Activated T-helper 2 cell treated with anti-CD3 and anti-CD28 coated beads, Interferon-gamma antibody, Interleukin-2, Interleukin-4, amounts not matched to agents 10 μg/mL and 5 μg/mL and 100 μg/mL, durations not matched to agents 14 hours and 24 hours and 36 hours (primary cell): ENCODE measurements at regions not wholly inside any gene's neighbourhood (a gene's known extent, or its start where the extent isn't known, plus 50 kb on each side); places are given as distances from the start of the nearest gene placed in this dataset.

Experiments
- DNase-seq: peaks from one replicate; pipeline ENCODE4 v3.0.0; 2021; ENCODE audit warnings: low spot score
- H3K27ac Mint-ChIP-seq: one replicate; pipeline ENCODE4 v1.8.0; 2021; ENCODE audit warnings: mixed read lengths
- H3K27me3 Mint-ChIP-seq: one replicate; pipeline ENCODE4 v1.8.0; 2021; ENCODE audit warnings: low read depth, mixed read lengths
- H3K36me3 Mint-ChIP-seq: one replicate; pipeline ENCODE4 v1.8.0; 2021; ENCODE audit warnings: low read depth, mixed read lengths
- H3K4me1 Mint-ChIP-seq: one replicate; pipeline ENCODE4 v1.8.0; 2021; ENCODE audit warnings: low read depth, mixed read lengths
- H3K4me3 Mint-ChIP-seq: one replicate; pipeline ENCODE4 v1.8.0; 2021; ENCODE audit warnings: low read depth, mild to moderate bottlenecking, moderate library complexity, mixed read lengths
- H3K9me3 Mint-ChIP-seq: one replicate; pipeline ENCODE4 v1.8.0; 2021; ENCODE audit warnings: mixed read lengths
- intact Hi-C: fragments of 100-400 bp; cut with micrococcal nuclease; formaldehyde crosslinking; loops from one replicate; pipeline ENCODE4 v1.15.1; 2023

GRCh38 chr7:84674236-84674913, 479.8 kb upstream of the SEMA3A start:
- intact Hi-C loops = loop anchor here (10.0 kb wide), 1 partner anchor 310 kb away; no protein-coding TSS in a partner anchor
- Mint-ChIP-seq H3K27me3 (no peaks in the 10 kb centered on the region), H3K4me1 (peaks cover 18% of the 10 kb centered on the region), H3K27ac (no peak overlapping the region), H3K9me3 (no peaks in the 10 kb centered on the region), H3K4me3 (no peak overlapping the region), H3K36me3 (no peaks in the 10 kb centered on the region)
- DNase-seq = no peak

- H3K27me3 Mint-ChIP-seq = peaks cover 2% of the 10 kb centered on the region
- H3K9me3 Mint-ChIP-seq = no peaks in the 10 kb centered on the region
- H3K36me3 Mint-ChIP-seq = no peaks in the 10 kb centered on the region
- H3K4me1 Mint-ChIP-seq = peaks cover 5% of the 10 kb centered on the region
- H3K4me3 Mint-ChIP-seq = no peak overlapping the region
- no peak overlapping the region for H3K27ac Mint-ChIP-seq
- intact Hi-C loops = no loop called here
- DNase-seq = no peak
These were observed 474.7 kb upstream of the SEMA3A start for GRCh38 chr7:84669177-84669732.

DNA sequence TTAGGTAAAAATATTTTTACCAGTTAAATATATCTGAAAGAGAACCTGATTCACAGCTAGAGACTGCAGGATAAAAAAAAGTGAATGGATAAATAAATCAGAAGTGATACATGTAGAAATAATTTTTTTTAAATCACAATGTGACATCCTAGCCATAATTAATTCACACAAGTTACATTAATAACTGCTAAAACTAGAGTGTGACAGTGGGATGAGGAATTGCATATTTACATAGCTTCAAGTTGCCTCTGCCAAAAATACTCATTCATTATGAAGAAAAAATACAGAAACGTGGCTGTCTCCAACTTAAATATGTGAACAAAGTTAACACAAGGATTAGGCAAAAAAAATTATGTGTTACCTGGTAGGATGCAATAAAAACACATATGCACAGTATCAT, 473.5 kb upstream of the SEMA3A start:
- Mint-ChIP-seq H3K9me3 (no peaks in the 10 kb centered on the region), H3K27me3 (peaks cover 2% of the 10 kb centered on the region), H3K27ac (no peak overlapping the region), H3K36me3 (no peaks in the 10 kb centered on the region), H3K4me3 (no peak overlapping the region), H3K4me1 (no peaks in the 10 kb centered on the region)
- no peak for DNase-seq
- intact Hi-C loops = no loop called here

- H3K4me1 Mint-ChIP-seq = no peaks in the 10 kb centered on the region
- intact Hi-C loops = no loop called here
- H3K4me3 Mint-ChIP-seq = no peak overlapping the region
- H3K27me3 Mint-ChIP-seq = peaks cover 5% of the 10 kb centered on the region
- no peaks in the 10 kb centered on the region for H3K9me3 Mint-ChIP-seq
- H3K36me3 Mint-ChIP-seq = no peaks in the 10 kb centered on the region
- no peak for DNase-seq
- H3K27ac Mint-ChIP-seq = no peak overlapping the region
These were observed 472.1 kb upstream of the SEMA3A start for GRCh38 chr7:84666651-84667050.

GRCh38 chr7:84665339-84665738, 470.8 kb upstream of the SEMA3A start:
- peaks cover 5% of the 10 kb centered on the region for H3K27me3 Mint-ChIP-seq
- H3K27ac Mint-ChIP-seq = no peak overlapping the region
- no peaks in the 10 kb centered on the region for H3K4me1 Mint-ChIP-seq
- intact Hi-C loops = no loop called here
- no peak overlapping the region for H3K4me3 Mint-ChIP-seq
- no peaks in the 10 kb centered on the region for H3K9me3 Mint-ChIP-seq
- no peak for DNase-seq
- H3K36me3 Mint-ChIP-seq = no peaks in the 10 kb centered on the region

DNA sequence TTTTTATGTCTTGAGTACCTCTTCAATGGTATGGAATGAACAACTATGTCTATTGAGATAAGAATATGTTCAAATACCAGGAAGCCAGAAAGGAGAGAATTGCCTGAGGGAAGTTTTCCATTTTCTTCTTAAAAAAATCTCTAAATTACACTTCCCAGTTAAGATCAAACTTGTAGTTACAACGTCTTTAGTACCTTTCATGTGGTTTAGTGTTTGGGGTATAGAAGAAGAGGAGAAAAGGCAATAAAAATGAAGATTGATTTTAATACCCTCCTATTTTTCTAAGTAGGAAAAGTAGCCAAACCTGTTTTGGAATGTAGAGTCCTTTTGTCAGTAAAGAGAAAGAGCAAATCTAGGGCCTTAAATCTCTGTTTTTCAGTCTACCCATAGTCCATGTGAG, 470.0 kb upstream of the SEMA3A start:
- Mint-ChIP-seq H3K27ac (no peak overlapping the region), H3K4me3 (no peak overlapping the region), H3K36me3 (no peaks in the 10 kb centered on the region), H3K27me3 (peaks cover 5% of the 10 kb centered on the region), H3K9me3 (no peaks in the 10 kb centered on the region), H3K4me1 (no peaks in the 10 kb centered on the region)
- no peak for DNase-seq
- intact Hi-C loops = no loop called here

- intact Hi-C loops = no loop called here
- Mint-ChIP-seq H3K9me3 (no peaks in the 10 kb centered on the region), H3K36me3 (no peaks in the 10 kb centered on the region), H3K4me3 (no peak overlapping the region), H3K27me3 (peaks cover 5% of the 10 kb centered on the region), H3K4me1 (no peaks in the 10 kb centered on the region), H3K27ac (no peak overlapping the region)
- no peak for DNase-seq
These were observed 468.6 kb upstream of the SEMA3A start for GRCh38 chr7:84663224-84663623.

GRCh38 chr7:84658286-84658685, 463.7 kb upstream of the SEMA3A start:
- H3K4me1 Mint-ChIP-seq = no peaks in the 10 kb centered on the region
- no peaks in the 10 kb centered on the region for H3K9me3 Mint-ChIP-seq
- intact Hi-C loops = no loop called here
- H3K4me3 Mint-ChIP-seq = no peak overlapping the region
- peaks cover 3% of the 10 kb centered on the region for H3K27me3 Mint-ChIP-seq
- H3K36me3 Mint-ChIP-seq = no peaks in the 10 kb centered on the region
- DNase-seq = no peak
- H3K27ac Mint-ChIP-seq = no peak overlapping the region

- H3K4me1 Mint-ChIP-seq = no peaks in the 10 kb centered on the region
- no peak overlapping the region for H3K4me3 Mint-ChIP-seq
- intact Hi-C loops = no loop called here
- DNase-seq = no peak
- H3K27ac Mint-ChIP-seq = no peak overlapping the region
- H3K27me3 Mint-ChIP-seq = no peaks in the 10 kb centered on the region
- H3K36me3 Mint-ChIP-seq = no peaks in the 10 kb centered on the region
- H3K9me3 Mint-ChIP-seq = no peaks in the 10 kb centered on the region
These were observed 459.7 kb upstream of the SEMA3A start for GRCh38 chr7:84654273-84654672.

DNA sequence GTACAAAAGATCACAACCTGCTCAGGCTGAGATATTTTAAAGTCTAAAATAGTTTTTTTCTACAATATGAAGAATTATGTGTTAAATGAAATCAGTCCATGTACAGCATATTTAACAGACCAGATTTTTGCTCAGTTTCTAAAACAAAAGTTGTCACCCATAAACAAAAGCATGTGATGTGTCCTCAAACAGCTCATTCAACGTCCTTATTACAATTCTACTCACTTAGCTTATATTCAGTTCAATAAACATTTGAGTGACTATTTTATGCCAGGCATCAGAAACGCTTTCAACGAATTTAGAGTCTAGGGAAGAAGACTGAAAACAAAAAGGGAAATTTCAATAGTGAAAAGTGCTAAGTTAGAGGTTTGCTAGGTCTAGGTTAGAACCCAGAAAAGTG, 457.3 kb upstream of the SEMA3A start:
- H3K27ac Mint-ChIP-seq = no peak overlapping the region
- no peaks in the 10 kb centered on the region for H3K36me3 Mint-ChIP-seq
- H3K4me1 Mint-ChIP-seq = no peaks in the 10 kb centered on the region
- H3K9me3 Mint-ChIP-seq = no peaks in the 10 kb centered on the region
- H3K27me3 Mint-ChIP-seq = no peaks in the 10 kb centered on the region
- intact Hi-C loops = no loop called here
- H3K4me3 Mint-ChIP-seq = no peak overlapping the region
- no peak for DNase-seq

GRCh38 chr7:84647797-84648757, 453.5 kb upstream of the SEMA3A start:
- no peak for DNase-seq
- Mint-ChIP-seq H3K27me3 (no peaks in the 10 kb centered on the region), H3K36me3 (no peaks in the 10 kb centered on the region), H3K4me3 (no peak overlapping the region), H3K4me1 (no peaks in the 10 kb centered on the region), H3K27ac (no peak overlapping the region), H3K9me3 (no peaks in the 10 kb centered on the region)
- intact Hi-C loops = no loop called here

DNA sequence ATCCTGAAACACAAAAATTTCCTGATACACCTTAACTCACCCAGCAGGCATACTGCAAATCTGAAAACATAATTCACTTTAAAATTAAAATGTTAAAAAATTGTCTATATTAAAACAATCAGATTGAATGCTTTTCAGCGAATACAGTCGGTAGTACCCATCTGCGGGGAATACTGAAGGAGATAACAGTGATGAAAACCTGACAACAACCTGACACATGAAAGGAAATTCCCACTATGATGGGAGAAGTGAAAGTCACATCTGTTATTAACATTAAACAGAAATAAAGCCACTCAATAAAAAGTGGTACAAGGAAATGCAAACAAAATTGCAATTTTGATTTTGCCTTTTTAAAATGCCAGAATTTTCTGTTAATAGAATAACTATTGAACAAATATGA, 448.0 kb upstream of the SEMA3A start:
- DNase-seq = no peak
- Mint-ChIP-seq H3K4me1 (no peaks in the 10 kb centered on the region), H3K9me3 (no peaks in the 10 kb centered on the region), H3K36me3 (no peaks in the 10 kb centered on the region), H3K4me3 (no peak overlapping the region), H3K27ac (no peak overlapping the region), H3K27me3 (no peaks in the 10 kb centered on the region)
- intact Hi-C loops = no loop called here

- H3K27ac Mint-ChIP-seq = no peak overlapping the region
- no peaks in the 10 kb centered on the region for H3K4me1 Mint-ChIP-seq
- no peaks in the 10 kb centered on the region for H3K9me3 Mint-ChIP-seq
- intact Hi-C loops = no loop called here
- H3K27me3 Mint-ChIP-seq = no peaks in the 10 kb centered on the region
- H3K36me3 Mint-ChIP-seq = no peaks in the 10 kb centered on the region
- no peak for DNase-seq
- no peak overlapping the region for H3K4me3 Mint-ChIP-seq
These were observed 446.0 kb upstream of the SEMA3A start for GRCh38 chr7:84640637-84641036.
